SK-N-MC (cell line): ENCODE measurements at regions not wholly inside any gene's neighbourhood (a gene's known extent, or its start where the extent isn't known, plus 50 kb on each side); places are given as distances from the start of the nearest gene placed in this dataset.

ENCODE experiments used
- EZH2 ChIP-seq: fragments of 200-600 bp; sonication (generic); IDR thresholded peaks from one replicate; pipeline ENCODE4 v1.6.1; 2017; ENCODE audit warnings: antibody characterized with exemption
- FOXP2 ChIP-seq: optimal IDR thresholded peaks from 2 replicates; pipeline ENCODE3; 2011; ENCODE audit warnings: mild to moderate bottlenecking, moderate library complexity; ENCODE audit not compliant: insufficient read depth; ENCODE audit errors: extremely low read length, control extremely low read depth
- POLR2AphosphoS5 ChIP-seq: IDR thresholded peaks from 2 replicates; pipeline ENCODE4 v1.6.1; 2012; ENCODE audit warnings: mild to moderate bottlenecking, low read depth, low read length, borderline replicate concordance

GRCh38 chr2:160970052-160970965 lies 189.9 kb upstream of the TANK start:
- TF ChIP-seq EZH2 (no peak), POLR2AphosphoS5 (no peak), FOXP2 (no peak)
